Small intestine (tissue), 7 donors: ENCODE measurements at regions not wholly inside any gene's neighbourhood (a gene's known extent, or its start where the extent isn't known, plus 50 kb on each side); places are given as distances from the start of the nearest gene placed in this dataset.
"Not testable (repeated sequence)": the region's sequence is repeated elsewhere in the genome, so short reads cannot be mapped to it uniquely, and the experiment has no call there.

Experiments
- DNase-seq, 2 donors: peaks; one replicate each; pipeline versions ENCODE4 v3.0.0 to v3.0.0-alpha.2; 2013
- FAIRE-seq: peaks from 2 replicates; lab custom pipeline; 2012; peaks lifted over from hg19 to GRCh38; lab: Jason Lieb, UNC
- H3K27ac ChIP-seq, 3 donors: one replicate each; pipeline ENCODE4 v1.5.1; 2013; ENCODE audit warnings: low read length in 2 of 3, mild to moderate bottlenecking in 2 of 3, control low read depth in 1 of 3, inconsistent platforms in 1 of 3, low read depth in 1 of 3, moderate library complexity in 1 of 3
- H3K27me3 ChIP-seq, 3 donors: one replicate each; pipeline ENCODE4 v1.6.1; 2013; ENCODE audit warnings: low read length in 3 of 3, inconsistent platforms in 1 of 3; ENCODE audit not compliant: control insufficient read depth in 3 of 3, insufficient read depth in 3 of 3
- H3K36me3 ChIP-seq, 3 donors: one replicate each; pipeline ENCODE4 v1.6.1; 2013; ENCODE audit warnings: low read length in 3 of 3, inconsistent platforms in 1 of 3, low read depth in 1 of 3, mild to moderate bottlenecking in 1 of 3, moderate library complexity in 1 of 3; ENCODE audit not compliant: control insufficient read depth in 3 of 3, insufficient read depth in 2 of 3
- H3K4me1 ChIP-seq, 3 donors: one replicate each; pipeline ENCODE4 v1.6.1; 2013; ENCODE audit warnings: low read length in 2 of 3, inconsistent platforms in 1 of 3, low read depth in 1 of 3, mild to moderate bottlenecking in 1 of 3, moderate library complexity in 1 of 3; ENCODE audit not compliant: control insufficient read depth in 3 of 3, insufficient read depth in 2 of 3
- H3K4me3 ChIP-seq, 3 donors: one replicate each; pipeline ENCODE4 v1.5.1; 2013; ENCODE audit warnings: low read length in 3 of 3, control low read depth in 1 of 3, inconsistent platforms in 1 of 3, low read depth in 1 of 3, mild to moderate bottlenecking in 1 of 3, moderate library complexity in 1 of 3
- H3K9me3 ChIP-seq, 2 donors: one replicate each; pipeline ENCODE4 v1.6.1; 2013; ENCODE audit warnings: low read depth in 1 of 2, low read length in 1 of 2; ENCODE audit not compliant: control insufficient read depth in 2 of 2, insufficient read depth in 1 of 2
- WGBS, 3 donors: extraction: QIAGEN DNeasy Blood & Tissue Kit; methylation state at CpG; one replicate each; pipeline ENCODE4 v1.1.7; 2013; 5-methylcytosine and 5-hydroxymethylcytosine counted together
- donor health status: healthy with polysubstance abuse.
- donor health status: control.
- donor health status: control.
- donor health status: Bipolar disorder and iron deficiency.
- donor health status: healthy.

DNA sequence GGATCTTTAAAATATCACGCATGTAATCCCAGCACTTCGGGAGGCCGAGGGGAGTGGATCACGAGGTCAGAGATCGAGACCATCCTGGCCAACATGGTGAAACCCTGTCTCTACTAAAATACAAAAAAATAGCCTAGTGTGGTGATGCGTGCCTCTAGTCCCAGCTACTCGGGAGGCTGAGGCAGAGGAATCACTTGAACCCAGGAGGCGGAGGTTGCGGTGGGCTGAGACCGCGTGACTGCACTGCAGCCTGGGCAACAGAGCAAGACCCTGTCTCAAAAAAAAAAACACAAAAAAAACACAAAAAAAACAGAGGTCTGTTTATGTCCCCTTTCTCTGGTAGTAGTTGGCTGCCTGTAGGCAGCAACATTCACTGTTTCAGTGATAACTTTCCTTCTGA, 404.3 kb downstream of the CD83 start:
- H3K4me3 ChIP-seq, H3K4me1 ChIP-seq, DNase-seq, H3K9me3 ChIP-seq, FAIRE-seq, H3K36me3 ChIP-seq, H3K27me3 ChIP-seq, H3K27ac ChIP-seq: not testable (repeated sequence)
- WGBS, 3 donors, result 96 to 97% (median 97%) methylated on average over 11 of the region's 11 CpGs

DNA sequence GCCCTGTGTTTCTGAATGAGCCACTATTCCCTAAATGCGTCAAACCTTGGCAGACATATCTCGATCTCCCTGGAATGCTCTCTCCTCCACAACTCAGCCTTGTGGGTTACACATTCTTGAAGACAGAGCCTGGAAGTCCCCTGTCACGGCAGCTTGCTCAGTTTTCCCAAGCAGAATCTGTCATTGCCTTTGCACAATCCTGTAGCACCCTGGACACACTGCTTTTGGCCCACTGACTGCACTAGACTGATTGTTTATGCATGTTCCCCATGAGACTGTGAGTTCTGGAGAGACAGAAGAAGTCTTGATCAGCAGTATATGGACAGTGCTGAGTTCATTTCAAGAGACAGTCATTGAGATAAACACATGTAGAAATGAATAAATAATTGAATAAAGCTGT, 406.7 kb downstream of the CD83 start:
- H3K36me3 ChIP-seq, result no peaks in the 10 kb centered on the region
- FAIRE-seq, result no peak
- peaks cover 0 to 7% of the 10 kb centered on the region in 2 donors for H3K9me3 ChIP-seq
- no peaks in the 10 kb centered on the region for H3K27me3 ChIP-seq
- no peak for DNase-seq
- no peak overlapping the region for H3K27ac ChIP-seq
- no peak overlapping the region for H3K4me3 ChIP-seq
- H3K4me1 ChIP-seq, result peaks cover 0 to 3% (median 0%) of the 10 kb centered on the region in 3 donors
- WGBS, 3 donors, result 66 to 91% (median 75%) methylated on average over 3 of the region's 3 CpGs

DNA sequence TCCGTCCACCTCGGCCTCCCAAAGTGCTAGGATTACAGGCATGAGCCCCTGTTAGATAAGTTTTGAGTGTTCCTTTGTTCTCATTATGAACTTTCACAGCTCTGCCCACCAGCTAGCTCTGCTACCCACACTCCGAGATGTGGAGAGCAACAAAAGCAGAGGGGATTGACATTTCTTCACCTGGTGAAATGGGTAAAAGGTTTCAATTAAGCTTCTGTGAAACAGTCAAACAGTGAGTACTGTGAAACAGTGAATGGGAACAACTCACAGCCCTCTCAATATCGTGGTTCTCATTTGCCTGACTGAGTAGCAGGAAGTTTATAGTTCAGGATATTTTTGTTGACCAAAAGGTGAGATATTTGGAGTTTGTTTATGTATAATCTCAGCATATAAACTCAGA, 412.8 kb downstream of the CD83 start:
- no peaks in the 10 kb centered on the region for H3K36me3 ChIP-seq
- no peak for DNase-seq
- no peak for FAIRE-seq
- peaks cover 0 to 3% of the 10 kb centered on the region in 2 donors for H3K9me3 ChIP-seq
- no peak overlapping the region for H3K4me3 ChIP-seq
- no peak overlapping the region for H3K27ac ChIP-seq
- H3K4me1 ChIP-seq, result peaks cover 0 to 7% (median 0%) of the 10 kb centered on the region in 3 donors
- whole genome bisulfite sequencing, 3 donors, result 70 to 82% (median 74%) methylated on average over 4 of the region's 4 CpGs
- H3K27me3 ChIP-seq, result no peaks in the 10 kb centered on the region

DNA sequence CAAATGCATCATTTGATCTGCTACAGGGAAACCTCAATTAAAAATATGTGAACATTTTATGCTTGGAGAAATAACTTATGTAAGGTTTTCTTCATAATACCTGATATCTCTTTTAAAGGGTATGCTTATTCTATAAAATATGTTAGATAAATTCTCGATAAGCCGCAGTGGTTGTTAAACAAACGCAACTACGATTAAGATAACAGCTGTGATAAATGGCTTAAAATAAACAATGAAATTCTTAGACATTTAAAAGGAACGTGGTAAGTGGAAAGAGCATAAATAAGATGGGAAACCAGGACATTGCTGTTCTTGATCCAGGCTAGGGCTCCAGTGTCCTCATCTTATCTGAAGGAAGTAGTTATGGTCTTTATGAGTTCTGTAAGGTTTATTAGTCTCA, 415.9 kb downstream of the CD83 start:
- Histone ChIP-seq H3K36me3 (no peaks in the 10 kb centered on the region), H3K4me3 (no peak overlapping the region), H3K9me3 (no peaks in the 10 kb centered on the region), H3K27ac (no peak overlapping the region), H3K27me3 (no peaks in the 10 kb centered on the region), H3K4me1 (peaks cover 0 to 7% (median 0%) of the 10 kb centered on the region in 3 donors)
- FAIRE-seq (no peak), DNase-seq (no peak)
- WGBS, 3 donors, result 8 to 36% (median 26%) methylated on average over 5 of the region's 5 CpGs

DNA sequence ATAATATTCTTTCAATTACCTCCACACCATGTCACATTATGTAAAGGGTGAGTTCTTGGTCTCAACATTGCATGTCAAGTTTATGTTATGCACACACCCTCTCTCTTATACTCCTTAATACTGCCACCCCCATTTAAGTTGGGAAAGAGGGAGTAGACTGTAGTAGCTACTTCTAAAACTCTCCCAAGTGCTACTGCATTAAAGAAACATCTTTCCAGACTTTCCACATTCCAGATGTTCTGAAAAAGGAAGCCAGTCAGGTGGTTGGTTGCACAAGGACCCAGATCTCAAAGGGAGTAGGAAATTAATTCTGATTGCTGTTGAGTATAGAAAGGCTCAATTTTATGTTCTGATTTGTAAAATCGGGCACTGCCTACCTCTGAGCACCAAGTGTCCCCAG, 419.5 kb downstream of the CD83 start:
- DNase-seq, result no peak
- WGBS, 3 donors, result 79 to 91% (median 86%) methylated on average over 1 of the region's 1 CpG
- no peak for FAIRE-seq
- Histone ChIP-seq H3K4me3 (no peak overlapping the region), H3K27me3 (no peaks in the 10 kb centered on the region), H3K27ac (no peak overlapping the region), H3K4me1 (peaks cover 0 to 7% (median 0%) of the 10 kb centered on the region in 3 donors), H3K9me3 (no peaks in the 10 kb centered on the region), H3K36me3 (no peaks in the 10 kb centered on the region)

DNA sequence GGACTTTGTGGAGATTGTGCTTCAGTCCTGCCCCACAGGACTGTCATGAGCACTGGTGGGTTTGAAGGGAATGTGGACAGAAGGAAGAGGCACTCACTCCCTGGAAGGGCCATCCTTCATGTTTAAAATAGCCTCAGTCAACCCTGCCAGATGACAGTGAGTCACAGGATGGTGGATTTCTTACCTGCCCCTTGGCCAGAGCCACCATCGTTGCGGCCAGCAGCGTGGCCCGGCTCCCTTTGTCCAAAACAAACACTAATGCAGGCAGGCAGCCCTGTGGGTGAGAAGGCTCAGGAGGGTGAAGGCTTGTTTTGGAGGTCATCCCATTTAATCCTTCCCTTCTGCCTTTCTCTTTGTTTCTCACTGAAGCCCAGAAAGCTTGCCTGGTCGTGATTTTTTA, 422.7 kb downstream of the CD83 start:
- Histone ChIP-seq H3K4me3 (no peak overlapping the region), H3K36me3 (no peaks in the 10 kb centered on the region), H3K27ac (no peak overlapping the region), H3K27me3 (no peaks in the 10 kb centered on the region), H3K4me1 (no peaks in the 10 kb centered on the region), H3K9me3 (no peaks in the 10 kb centered on the region)
- WGBS, 3 donors, result 79 to 94% (median 91%) methylated on average over 5 of the region's 5 CpGs
- no peak for DNase-seq
- no peak for FAIRE-seq

DNA sequence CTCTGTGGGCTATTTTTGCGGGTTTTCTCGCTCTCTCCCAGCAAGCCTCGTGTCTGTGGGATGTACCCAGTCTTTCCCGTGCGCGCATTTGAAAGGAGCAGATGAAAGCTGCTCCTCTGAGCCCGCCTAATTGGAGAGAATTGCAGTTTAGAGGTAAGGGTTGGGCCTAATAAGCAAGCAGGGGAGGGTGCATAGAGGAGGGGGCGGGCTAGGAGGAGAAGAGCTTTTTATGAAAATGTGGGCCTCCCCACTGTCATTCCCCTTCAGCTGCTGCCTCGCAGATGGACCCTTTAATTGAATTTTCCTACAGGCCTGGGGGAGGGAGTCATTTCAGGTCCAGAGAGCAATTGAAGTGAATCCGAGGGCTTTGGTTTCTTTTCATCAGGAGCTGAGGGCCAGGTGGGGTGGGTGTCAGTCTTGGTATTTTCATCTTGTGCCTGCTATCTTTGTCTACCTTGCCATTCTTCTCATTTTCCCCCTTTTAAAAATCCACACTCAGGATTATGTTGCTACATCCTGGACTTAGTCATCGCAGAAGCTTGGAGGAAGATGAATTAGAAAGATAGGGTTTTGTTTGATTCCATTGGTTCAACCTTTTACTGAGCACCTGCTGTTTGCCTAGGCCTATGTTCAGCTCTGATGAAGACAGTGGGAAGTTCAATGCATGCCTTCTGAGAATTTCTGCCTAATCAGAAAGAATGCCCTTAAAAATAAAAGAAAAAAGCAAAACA, 423.4 kb downstream of the CD83 start:
- WGBS, 3 donors, result 91 to 95% (median 95%) methylated on average over 11 of the region's 11 CpGs
- Histone ChIP-seq H3K4me1 (no peaks in the 10 kb centered on the region), H3K9me3 (no peaks in the 10 kb centered on the region), H3K27me3 (no peaks in the 10 kb centered on the region), H3K36me3 (no peaks in the 10 kb centered on the region), H3K4me3 (no peak overlapping the region), H3K27ac (no peak overlapping the region)
- no peak for DNase-seq
- no peak for FAIRE-seq

DNA sequence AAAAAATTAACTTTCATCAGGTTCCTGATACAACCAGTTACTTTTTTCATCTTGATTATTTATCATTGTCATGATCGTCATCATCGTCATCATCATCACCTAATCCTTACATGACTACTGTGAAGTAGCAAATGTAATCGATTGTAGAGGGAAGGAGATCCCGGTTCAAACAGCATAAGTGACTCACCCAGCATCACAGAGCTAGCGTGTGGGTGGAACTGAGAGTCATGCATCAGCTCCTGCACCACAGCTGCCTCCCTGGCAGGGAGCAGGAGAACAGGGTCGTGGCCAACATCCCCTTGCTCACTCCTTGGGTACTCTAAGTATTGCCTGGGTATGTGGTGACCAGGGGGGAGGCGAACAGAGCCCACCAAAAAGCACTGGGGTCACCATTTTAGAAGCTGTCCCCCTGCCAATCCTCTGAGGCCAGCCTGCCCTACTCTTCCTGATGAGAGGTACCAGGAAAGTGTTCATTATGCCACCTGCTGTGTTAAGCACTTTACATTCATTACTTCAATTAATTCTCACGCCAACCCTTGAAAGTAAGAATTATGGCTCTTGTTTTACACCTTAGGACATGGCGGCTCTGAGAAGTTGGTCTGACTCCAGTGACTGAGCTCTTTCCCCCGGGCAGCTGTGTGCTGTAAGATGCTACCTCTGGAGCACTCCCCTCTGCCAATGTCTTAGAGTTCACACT, 425.2 kb downstream of the CD83 start:
- 68 to 76% (median 75%) methylated on average over 10 of the region's 10 CpGs for WGBS, 3 donors
- no peak overlapping the region for H3K4me3 ChIP-seq
- no peak overlapping the region for H3K27ac ChIP-seq
- no peaks in the 10 kb centered on the region for H3K4me1 ChIP-seq
- H3K27me3 ChIP-seq, result no peaks in the 10 kb centered on the region
- H3K36me3 ChIP-seq, result no peaks in the 10 kb centered on the region
- H3K9me3 ChIP-seq, result no peaks in the 10 kb centered on the region
- no peak for DNase-seq
- FAIRE-seq, result no peak
